ENCODE measurements at regions not wholly inside any gene's neighbourhood (a gene's known extent, or its start where the extent isn't known, plus 50 kb on each side); places are given as distances from the start of the nearest gene placed in this dataset.

- no peak for DNase-seq
These were observed 180.2 kb upstream of the FSTL5 start for GRCh38 chr4:162343967-162344366.

- DNase-seq = no peak
These were observed 177.7 kb upstream of the FSTL5 start for GRCh38 chr4:162341533-162341932.

GRCh38 chr4:162323919-162324318 is 160.1 kb upstream of the FSTL5 start:
- DNase-seq = no peak

- no peak for DNase-seq
These were observed 158.3 kb upstream of the FSTL5 start for GRCh38 chr4:162322054-162322453.

GRCh38 chr4:162285753-162286152 is 122.0 kb upstream of the FSTL5 start:
- no peak for DNase-seq

- DNase-seq = no peak
These were observed 118.9 kb upstream of the FSTL5 start for GRCh38 chr4:162282684-162283083.

- no peak for DNase-seq
These were observed 110.6 kb upstream of the FSTL5 start for GRCh38 chr4:162274354-162274753.

DNA sequence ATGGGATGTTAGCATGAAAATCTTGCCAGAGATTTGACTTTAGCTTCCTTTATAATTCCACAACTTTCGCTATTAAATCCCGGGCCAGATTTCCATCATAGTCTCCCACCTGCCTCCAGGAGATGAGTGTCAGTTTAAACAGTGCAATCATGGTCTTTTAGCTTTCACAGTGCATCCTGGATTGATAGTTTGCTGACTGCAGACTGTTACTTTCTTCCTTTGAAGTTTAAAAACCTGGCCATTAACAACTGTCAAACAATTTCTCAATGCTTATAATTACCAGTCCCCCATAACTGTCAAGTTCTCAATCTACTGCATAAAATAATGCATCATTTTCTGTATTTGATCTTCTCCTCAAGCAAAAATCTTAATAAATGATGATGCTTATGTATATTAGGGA is 108.4 kb upstream of the FSTL5 start:
- no peak for DNase-seq

- DNase-seq = no peak
These were observed 105.1 kb upstream of the FSTL5 start for GRCh38 chr4:162268911-162269310.

- DNase-seq = no peak
These were observed 102.0 kb upstream of the FSTL5 start for GRCh38 chr4:162265802-162266201.

DNA sequence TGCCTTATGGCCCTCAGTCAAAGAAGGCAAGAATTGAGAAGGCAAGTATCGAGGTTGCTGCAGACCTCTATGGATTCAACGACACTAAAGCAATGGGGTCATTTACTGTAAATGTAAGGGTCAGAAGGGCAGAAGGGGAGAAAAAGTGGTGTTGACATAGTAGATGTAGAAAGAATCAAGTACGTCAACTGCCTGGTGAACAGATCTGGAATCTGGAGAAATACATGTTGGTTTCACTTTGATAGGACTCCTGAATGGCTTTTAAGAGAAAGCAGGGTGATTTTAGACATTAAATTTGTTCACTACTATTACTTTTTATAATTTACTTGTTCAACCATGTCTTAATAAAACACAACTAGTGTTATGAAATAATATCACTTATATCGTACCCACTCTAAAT is 81.3 kb upstream of the FSTL5 start:
- DNase-seq = no peak

DNA sequence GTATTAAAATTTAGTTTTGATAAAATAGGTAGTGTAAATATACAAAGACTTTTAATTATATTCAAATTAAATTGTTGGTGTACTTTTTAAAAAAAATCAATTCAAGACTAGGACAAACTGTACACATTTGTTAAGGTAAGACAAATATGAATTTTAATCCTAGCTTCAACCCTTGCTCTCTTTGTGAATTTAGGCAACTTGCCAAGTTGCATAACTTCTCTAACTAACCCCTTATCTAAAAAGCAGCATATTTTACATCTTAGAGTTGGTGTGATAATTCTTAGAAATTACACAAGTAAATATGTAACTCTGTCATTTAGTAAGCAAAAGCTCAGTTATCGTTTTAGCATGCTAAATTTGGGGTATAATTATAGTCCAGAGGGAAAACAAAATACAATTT is 78.1 kb upstream of the FSTL5 start:
- no peak for DNase-seq

- DNase-seq = no peak
These were observed 76.4 kb upstream of the FSTL5 start for GRCh38 chr4:162239992-162240769.

GRCh38 chr4:162237676-162238075 is 73.9 kb upstream of the FSTL5 start:
- DNase-seq = no peak

DNA sequence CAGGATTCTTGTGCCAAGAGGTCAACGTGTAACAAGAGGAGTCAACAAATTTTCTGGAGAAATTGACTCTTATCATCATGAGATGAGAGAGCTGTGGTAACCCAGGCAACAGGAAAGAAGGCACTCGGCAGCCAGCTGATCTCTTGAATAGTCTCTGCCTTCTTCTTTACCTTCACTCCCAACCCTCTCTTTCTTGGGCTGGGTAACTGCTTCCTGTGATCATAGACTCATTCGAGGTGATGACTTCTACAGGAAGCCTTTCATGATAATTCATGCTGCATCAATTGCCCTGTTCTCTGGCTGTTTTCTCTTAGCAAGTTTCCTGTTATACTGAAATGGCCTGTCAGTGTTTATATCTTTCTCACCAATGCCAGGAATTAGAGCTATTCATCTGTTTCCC is 70.8 kb upstream of the FSTL5 start:
- DNase-seq = no peak

DNA sequence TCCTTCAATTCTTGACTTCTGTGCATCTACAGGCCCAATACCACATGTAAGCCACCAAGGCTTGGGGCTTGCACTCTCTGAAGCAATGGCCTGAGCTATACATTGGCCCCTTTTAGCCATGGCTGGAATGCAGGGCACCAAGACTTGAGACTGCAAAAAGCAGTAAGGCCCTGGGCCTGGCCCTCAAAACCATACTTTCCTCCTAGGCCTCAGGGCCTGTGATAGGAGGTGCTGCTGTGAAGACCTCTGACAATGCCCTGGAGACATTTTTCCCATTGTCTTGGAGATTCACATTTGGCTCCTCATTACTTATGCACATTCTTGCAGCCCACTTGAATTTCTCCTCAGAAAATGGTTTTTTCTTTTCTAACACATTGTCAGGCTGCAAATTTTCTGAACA is 68.5 kb upstream of the FSTL5 start:
- DNase-seq = no peak

DNA sequence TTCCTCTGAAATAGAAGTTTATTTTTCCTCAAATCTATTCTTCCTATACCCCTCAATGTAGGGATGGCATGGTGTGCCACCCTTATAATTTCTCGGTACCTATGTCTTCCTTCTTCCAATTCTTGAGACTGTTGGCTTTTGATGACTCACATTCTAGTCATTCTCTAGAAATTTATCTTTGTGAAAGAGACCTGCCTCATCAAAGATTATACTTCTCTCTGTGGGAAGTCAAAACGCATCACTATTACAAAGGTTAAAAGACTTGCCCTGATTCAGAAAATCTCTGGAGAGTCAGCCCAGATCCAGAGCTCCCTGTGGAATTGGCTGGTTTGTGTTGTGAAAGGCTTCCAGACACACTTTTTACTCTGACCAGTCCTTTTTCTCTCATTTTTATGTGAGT is 65.9 kb upstream of the FSTL5 start:
- DNase-seq = no peak

DNA sequence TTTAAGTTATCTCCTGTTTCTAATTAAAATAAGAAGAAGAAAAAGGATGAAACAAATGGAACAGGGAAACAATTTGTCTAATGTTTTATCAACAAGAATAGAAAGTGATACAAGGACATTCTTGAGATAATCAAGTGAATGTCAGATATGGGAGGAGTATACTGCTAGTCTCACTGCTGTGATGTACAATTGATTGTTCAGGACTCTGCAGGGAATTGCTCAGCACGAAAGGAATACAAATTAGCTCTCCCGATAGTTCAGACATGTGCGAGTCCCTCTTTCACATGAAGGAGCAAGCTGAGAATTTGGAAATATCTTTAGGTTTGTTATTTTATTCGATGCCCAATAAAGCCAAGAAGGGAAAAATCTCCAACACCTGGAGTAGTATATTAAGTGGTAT is 57.3 kb upstream of the FSTL5 start:
- no peak for DNase-seq
